GM12872 (cell line): ENCODE measurements at regions not wholly inside any gene's neighbourhood (a gene's known extent, or its start where the extent isn't known, plus 50 kb on each side); places are given as distances from the start of the nearest gene placed in this dataset.

ENCODE experiments used
- TF ChIP-seq, protein P1 (sequence below): IDR thresholded peaks from 3 replicates; pipeline ENCODE4 v1.5.1; 2011; ENCODE audit warnings: low read depth, mild to moderate bottlenecking, low read length, moderate library complexity; ENCODE audit not compliant: insufficient read depth

DNA sequence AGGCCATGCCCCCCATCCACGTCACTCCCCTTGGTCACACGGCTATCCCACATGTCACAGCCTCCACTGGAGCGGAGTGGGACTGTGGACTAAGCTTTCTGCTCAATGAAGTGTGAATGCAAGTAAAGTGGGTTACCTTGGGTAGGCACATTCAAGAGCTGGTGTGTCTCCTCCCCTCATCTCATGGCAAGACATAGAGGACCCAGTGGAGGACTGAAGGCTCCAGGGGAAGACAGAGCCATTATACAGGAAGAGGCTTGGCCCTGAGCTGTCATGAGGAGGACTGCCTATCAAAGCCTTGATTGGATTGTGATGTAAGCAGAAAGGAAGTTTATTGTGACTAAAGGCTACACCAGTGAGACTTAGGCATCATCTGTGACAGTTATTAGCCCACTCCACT, 129.2 kb upstream of the CCL2 start:
- TF ChIP-seq, protein P1, sequence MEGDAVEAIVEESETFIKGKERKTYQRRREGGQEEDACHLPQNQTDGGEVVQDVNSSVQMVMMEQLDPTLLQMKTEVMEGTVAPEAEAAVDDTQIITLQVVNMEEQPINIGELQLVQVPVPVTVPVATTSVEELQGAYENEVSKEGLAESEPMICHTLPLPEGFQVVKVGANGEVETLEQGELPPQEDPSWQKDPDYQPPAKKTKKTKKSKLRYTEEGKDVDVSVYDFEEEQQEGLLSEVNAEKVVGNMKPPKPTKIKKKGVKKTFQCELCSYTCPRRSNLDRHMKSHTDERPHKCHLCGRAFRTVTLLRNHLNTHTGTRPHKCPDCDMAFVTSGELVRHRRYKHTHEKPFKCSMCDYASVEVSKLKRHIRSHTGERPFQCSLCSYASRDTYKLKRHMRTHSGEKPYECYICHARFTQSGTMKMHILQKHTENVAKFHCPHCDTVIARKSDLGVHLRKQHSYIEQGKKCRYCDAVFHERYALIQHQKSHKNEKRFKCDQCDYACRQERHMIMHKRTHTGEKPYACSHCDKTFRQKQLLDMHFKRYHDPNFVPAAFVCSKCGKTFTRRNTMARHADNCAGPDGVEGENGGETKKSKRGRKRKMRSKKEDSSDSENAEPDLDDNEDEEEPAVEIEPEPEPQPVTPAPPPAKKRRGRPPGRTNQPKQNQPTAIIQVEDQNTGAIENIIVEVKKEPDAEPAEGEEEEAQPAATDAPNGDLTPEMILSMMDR, result no peak

DNA sequence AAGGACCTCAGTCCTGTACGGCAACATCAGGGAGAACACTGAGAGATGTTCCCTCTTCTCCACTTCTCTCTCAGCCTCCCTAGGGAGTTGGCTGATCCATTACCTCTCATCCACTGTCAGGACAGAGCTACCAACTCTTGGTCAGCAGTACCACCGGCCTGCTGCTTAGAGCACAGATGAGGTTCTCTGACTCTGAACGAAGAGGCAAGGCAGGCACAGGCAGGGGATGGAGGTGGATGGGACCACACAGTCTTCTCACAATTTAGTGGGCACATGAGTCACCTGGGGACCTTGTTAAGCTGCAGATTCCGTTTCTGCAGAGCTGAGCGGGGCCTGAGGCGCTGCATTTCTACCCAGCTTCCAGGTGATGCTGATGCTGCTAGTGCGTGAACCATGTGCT, 128.6 kb upstream of the CCL2 start:
- TF ChIP-seq, protein P1, result no peak

DNA sequence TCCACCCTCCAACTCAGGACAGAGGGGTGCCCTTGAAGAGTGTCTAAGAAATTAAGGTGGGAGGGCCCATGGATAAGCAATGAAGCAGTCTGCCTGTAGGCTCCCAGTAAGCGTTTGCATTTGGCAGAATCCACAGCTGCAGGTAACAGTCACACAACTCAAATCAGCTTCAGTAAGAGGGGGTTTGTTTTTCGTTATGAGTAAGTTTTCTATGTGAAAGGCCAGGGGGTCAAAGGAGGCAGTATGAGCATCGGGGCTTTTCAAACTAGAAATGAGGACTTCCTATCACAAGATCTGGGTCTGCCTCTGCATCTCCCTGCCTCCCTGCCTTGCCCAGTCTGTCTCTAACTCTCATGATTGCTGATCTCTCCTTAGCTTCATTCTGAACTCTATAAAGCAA, 128.1 kb upstream of the CCL2 start:
- TF ChIP-seq, protein P1, result no peak

DNA sequence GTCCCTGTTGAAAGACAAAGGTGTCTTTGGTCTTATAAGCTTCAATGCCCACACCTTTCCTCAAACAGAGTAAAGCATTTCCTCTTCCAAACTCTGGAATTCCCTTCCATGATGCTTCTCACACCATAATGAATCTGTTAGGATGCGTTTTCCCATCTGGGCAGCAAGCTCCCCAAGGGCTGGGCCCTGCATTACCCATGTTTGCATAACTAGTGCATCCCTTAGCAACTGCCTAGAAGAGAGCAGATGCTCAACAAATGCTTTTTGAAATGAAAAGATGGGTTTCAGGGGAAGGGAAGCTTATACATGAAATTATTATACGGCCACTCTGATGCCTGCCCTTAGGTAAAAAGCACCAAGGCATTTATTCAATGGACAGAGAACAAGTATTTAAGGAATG, 124.5 kb upstream of the CCL2 start:
- TF ChIP-seq, protein P1, result no peak

DNA sequence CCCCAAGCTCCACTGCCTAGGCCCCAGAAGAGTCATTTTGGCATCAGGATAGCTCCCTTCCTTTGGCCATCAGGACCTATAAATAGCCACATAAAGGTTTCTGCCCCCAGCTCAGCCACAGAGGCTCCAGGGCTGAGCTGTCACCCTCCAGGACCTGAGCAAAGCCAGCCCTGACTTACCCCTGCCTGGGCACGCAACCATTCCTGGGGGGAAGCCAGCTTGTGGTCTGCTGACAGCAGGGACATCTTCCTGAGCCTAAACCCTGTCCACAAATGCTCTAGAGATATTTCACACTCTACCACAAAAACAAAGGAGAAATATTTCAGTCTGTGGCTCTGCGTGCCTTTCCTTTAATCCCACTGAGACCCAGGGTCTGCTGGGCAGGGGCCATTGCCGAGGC, 123.7 kb upstream of the CCL2 start:
- TF ChIP-seq, protein P1, result no peak

DNA sequence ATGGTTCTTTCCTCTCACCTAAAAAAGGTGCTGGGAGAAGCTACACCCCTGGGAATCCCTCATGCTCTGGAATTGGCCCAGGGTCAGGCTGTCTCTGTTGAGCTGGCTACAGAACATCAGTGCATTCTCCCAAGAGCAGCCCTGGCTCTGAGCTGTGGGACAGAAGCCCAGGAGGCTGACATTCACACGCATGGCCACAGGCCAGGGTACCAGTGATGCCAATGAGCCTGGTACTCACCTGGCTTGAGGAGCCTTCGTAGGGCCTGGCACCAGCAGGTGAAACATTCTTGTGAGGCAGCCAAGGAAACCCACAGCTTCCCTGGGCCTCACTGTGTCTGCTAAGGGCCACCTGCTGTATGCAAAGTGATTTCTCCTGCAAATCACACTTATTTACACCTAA, 121.7 kb upstream of the CCL2 start:
- TF ChIP-seq, protein P1, result no peak

DNA sequence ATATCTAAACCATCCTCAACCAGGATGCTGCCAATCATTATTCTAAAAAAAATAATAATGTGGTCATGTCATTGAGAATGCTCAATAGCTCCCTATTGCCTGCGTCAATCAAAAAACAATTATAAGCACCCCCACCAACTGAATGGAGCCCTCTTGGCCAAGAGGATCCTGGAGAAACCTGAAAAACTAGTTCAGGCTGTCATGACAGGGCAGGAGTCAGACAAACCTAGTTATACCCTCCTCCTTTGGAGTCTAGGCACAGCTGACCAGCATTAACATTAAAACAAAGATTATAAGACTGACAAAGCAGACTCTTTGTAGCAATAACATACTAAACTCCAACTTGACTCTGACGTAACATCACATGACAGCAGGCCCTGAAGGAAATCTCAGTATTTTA, 119.2 kb upstream of the CCL2 start:
- TF ChIP-seq, protein P1, result no peak

DNA sequence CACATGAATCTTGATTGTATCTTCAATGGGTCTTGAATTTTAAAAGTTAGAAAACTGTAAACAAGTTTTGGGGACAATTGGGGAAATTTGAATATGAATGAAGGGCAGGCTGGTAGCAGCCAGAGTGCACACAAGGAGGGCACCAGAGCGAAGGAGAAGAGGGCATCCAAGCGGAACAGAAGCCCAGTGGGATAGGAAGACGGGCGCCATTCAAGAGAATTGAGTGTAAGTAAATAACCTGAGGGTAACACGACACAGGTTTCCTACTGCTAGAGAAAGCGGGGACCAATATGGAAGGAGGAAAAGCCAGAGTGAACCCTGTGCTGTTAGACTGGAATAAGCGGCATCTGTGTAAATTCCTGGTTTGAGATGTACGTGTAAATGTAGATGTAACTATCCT, 115.1 kb upstream of the CCL2 start:
- TF ChIP-seq, protein P1, result no peak
